ENCODE measurements at regions not wholly inside any gene's neighbourhood (a gene's known extent, or its start where the extent isn't known, plus 50 kb on each side); places are given as distances from the start of the nearest gene placed in this dataset.

DNA sequence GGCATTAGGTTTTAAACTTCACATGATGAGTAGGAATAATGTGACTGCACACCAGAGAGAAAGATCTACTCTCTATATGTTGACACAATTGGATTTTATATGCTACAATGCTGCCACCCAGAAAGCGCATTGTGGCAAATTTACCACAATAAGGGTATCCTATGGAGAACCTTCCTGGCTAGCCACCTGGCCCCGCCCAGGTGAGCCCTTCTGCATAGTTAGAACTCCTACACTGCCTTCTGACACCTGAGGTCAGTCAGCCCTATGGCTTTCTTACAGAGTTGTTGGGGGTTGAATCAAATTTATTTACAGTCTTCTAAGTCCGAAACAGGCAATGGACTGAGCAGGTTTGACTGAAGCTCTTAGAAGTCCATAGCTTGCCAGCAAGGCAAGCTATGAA, 153.8 kb upstream of the S100G start:
- DNase-seq (ENCODE audit: low spot score), result no peak

- no peak for DNase-seq (ENCODE audit: low spot score)
Measured at GRCh38 chrX:16511796-16512776, 137.9 kb upstream of the S100G start.

GRCh38 chrX:16516232-16516876, 133.6 kb upstream of the S100G start:
- no peak for DNase-seq (ENCODE audit: low spot score)

DNA sequence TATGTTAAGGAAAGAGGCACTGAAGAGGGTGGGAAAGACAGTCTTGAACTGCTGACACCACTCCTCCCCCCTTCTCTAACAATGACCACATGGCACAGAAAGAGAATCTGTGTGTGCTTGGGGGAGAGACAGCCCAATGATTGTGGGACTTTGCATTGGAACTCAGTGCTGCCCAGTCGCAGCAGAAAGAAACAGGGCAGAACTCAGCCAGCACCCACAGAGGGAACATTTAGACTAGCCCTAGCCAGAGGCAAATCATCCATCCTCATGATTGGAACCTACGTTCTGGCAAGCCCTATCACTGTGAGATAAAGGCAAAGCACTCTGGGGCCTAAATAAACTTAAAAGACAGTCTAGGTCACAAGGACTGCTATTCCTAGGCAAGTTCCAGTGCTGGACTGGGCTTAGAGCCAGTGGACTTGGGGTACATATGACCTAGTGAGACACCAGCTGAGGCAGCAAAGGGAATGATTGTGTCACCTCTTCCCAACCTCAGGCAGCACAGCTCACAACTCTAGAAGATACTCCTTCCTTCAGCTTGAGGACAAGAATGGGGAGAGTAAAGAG, 132.8 kb upstream of the S100G start:
- no peak for DNase-seq (ENCODE audit: low spot score)

DNA sequence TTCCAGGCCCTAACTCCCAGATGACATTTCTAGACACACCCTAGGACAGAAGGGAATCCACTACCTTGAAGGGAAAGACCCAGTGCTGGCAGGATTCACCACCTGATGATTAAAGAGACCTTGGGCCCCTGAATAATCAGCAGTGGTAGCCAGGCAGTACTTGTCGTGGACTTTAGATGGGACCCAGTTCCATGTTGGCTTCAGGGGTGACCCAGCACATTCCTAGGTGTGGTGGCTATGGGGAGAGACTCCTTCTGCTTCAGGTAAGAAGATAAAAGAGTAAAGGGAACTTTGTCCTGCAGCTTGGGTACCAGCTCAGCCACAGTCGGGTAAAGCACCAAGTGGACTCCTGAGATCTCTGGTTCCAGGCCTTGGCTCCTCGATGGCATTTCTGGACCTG, 131.8 kb upstream of the S100G start:
- no peak for DNase-seq (ENCODE audit: low spot score)

DNA sequence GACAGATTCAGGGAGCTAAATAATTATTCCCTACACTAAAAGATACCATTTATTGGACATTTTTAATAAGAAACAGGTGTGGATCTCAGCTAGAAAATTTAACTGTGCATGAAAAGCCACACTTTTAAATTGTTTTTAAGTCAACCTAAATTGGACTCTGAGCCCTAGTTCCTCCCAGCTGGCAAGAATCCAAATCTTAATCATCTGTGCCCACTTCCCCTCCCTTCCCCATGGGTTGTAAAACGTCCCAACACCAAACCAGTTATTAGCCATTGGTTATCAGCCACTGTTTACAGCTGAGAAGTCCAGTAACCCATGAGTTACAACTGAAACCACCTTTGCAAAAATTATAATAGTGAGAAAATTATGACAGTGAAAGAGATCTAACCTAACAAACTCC, 125.6 kb upstream of the S100G start:
- no peak for DNase-seq (ENCODE audit: low spot score)

DNA sequence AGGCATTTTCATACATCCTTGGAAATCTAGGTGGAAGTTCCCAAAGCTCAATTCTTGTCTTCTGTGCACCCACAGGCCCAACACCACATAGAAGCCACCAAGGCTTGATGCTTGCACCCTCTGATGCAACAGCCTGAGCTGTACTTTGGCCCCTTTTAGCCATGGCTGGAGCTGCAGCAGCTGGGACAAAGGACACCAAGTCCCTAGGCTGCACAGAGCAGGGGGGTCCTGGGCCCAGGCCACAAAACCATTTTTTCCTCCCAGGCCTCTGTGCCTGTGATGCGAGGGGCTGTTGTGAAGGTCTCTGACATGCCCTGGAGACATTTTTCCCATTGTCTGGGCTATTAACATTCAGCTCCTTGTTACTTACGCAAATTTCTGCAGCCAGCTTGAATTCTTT, 124.0 kb upstream of the S100G start:
- DNase-seq (ENCODE audit: low spot score), result no peak

DNA sequence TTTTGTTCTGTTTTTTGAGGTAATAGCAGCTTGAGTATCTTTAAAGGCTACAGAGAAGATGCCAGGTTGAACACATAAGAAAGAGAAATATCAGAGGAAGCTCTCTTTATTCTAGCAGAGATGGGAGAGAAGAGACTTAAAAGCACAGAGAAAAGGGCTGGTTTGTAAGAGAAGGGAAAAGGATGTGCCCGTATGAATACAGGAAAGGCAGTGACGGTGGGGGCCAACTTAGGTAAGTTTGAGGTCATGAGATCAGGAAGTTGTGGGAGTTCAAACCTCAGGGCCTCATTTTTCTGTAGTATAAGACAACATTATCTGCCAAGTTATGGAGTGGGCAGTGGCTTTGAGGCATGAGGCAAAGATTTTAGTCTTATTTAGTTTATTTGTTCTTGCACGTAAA, 121.3 kb upstream of the S100G start:
- DNase-seq (ENCODE audit: low spot score), result no peak
